GM21825 (cell line): ENCODE measurements at regions not wholly inside any gene's neighbourhood (a gene's known extent, or its start where the extent isn't known, plus 50 kb on each side); places are given as distances from the start of the nearest gene placed in this dataset.
"Not testable (repeated sequence)": the region's sequence is repeated elsewhere in the genome, so short reads cannot be mapped to it uniquely, and the experiment has no call there.

Source experiments
- ATAC-seq: cut with Tn5 transposase; IDR thresholded peaks from one replicate; pipeline ENCODE4 v1.9.1; 2021; ENCODE audit warnings: mild to moderate bottlenecking, moderate library complexity; ENCODE audit not compliant: unreplicated experiment

- ATAC-seq: no peak
These were observed 557.8 kb downstream of the SUCLG1 start for GRCh38 chr2:83901317-83901716.

GRCh38 chr2:83900862-83901261 is 558.2 kb downstream of the SUCLG1 start:
- no peak for ATAC-seq

GRCh38 chr2:83899271-83899670 is 559.8 kb downstream of the SUCLG1 start:
- ATAC-seq: no peak

- no peak for ATAC-seq
These were observed 564.1 kb downstream of the SUCLG1 start for GRCh38 chr2:83894976-83895375.

GRCh38 chr2:83887757-83888156 is 571.3 kb downstream of the SUCLG1 start:
- no peak for ATAC-seq

GRCh38 chr2:83879127-83879526 is 580.0 kb downstream of the SUCLG1 start:
- ATAC-seq: no peak

- not testable (repeated sequence) for ATAC-seq
These were observed 581.8 kb downstream of the SUCLG1 start for GRCh38 chr2:83877261-83877660.

GRCh38 chr2:83874712-83875430 is 584.2 kb downstream of the SUCLG1 start:
- no peak for ATAC-seq

- no peak for ATAC-seq
These were observed 585.0 kb downstream of the SUCLG1 start for GRCh38 chr2:83874066-83874465.

- ATAC-seq: no peak
These were observed 586.0 kb downstream of the SUCLG1 start for GRCh38 chr2:83873110-83873509.

- no peak for ATAC-seq
These were observed 592.9 kb downstream of the SUCLG1 start for GRCh38 chr2:83866211-83866610.

GRCh38 chr2:83862600-83862999 is 596.5 kb downstream of the SUCLG1 start:
- no peak for ATAC-seq

- no peak for ATAC-seq
These were observed 598.8 kb downstream of the SUCLG1 start for GRCh38 chr2:83860320-83860719.

GRCh38 chr2:83859553-83859952 is 599.5 kb downstream of the SUCLG1 start:
- ATAC-seq: no peak

- no peak for ATAC-seq
These were observed 608.0 kb downstream of the SUCLG1 start for GRCh38 chr2:83851066-83851465.

- ATAC-seq: no peak
These were observed 608.9 kb downstream of the SUCLG1 start for GRCh38 chr2:83850071-83850725.

GRCh38 chr2:83844490-83844889 is 614.6 kb downstream of the SUCLG1 start:
- ATAC-seq: no peak

GRCh38 chr2:83842421-83842820 is 616.7 kb downstream of the SUCLG1 start:
- no peak for ATAC-seq

- ATAC-seq: no peak
These were observed 621.3 kb downstream of the SUCLG1 start for GRCh38 chr2:83837823-83838222.

GRCh38 chr2:83827618-83828017 is 631.5 kb downstream of the SUCLG1 start:
- ATAC-seq: no peak

GRCh38 chr2:83826577-83826976 is 632.5 kb downstream of the SUCLG1 start:
- ATAC-seq: no peak

GRCh38 chr2:83823229-83823628 is 635.9 kb downstream of the SUCLG1 start:
- ATAC-seq: no peak

- no peak for ATAC-seq
These were observed 641.6 kb downstream of the SUCLG1 start for GRCh38 chr2:83817511-83817910.
